DOHH2 (cell line): ENCODE measurements at regions not wholly inside any gene's neighbourhood (a gene's known extent, or its start where the extent isn't known, plus 50 kb on each side); places are given as distances from the start of the nearest gene placed in this dataset.

Experiments
- H3F3A ChIP-seq: fragments of 200-600 bp; sonication (generic), shearing (Covaris generic); 2 replicates; pipeline ENCODE4 v1.6.0; 2016; ENCODE audit warnings: antibody characterized with exemption, mild to moderate bottlenecking; ENCODE audit not compliant: control insufficient read depth, insufficient read depth
- H3K27ac ChIP-seq: fragments of 200-600 bp; sonication (generic); 2 replicates; pipeline ENCODE4 v1.5.1; 2014; ENCODE audit warnings: low read depth, mild to moderate bottlenecking, low read length, moderate library complexity
- H3K27me3 ChIP-seq: fragments of 200-600 bp; sonication (generic); 2 replicates; pipeline ENCODE4 v1.6.1; 2014; ENCODE audit warnings: mild to moderate bottlenecking, low read length, mixed read lengths; ENCODE audit not compliant: control insufficient read depth
- H3K36me3 ChIP-seq: fragments of 200-600 bp; sonication (generic); 2 replicates; pipeline ENCODE4 v1.6.1; 2014; ENCODE audit warnings: mild to moderate bottlenecking, low read length, moderate library complexity, mixed read lengths; ENCODE audit not compliant: control insufficient read depth
- H3K4me1 ChIP-seq: fragments of 200-600 bp; sonication (generic); 2 replicates; pipeline ENCODE4 v1.6.1; 2014; ENCODE audit warnings: mild to moderate bottlenecking, low read length, mixed read lengths; ENCODE audit not compliant: control insufficient read depth
- H3K4me2 ChIP-seq: fragments of 200-600 bp; sonication (generic); 2 replicates; pipeline ENCODE4 v1.6.0; 2014; ENCODE audit warnings: mild to moderate bottlenecking, low read length, moderate library complexity
- H3K4me3 ChIP-seq: fragments of 200-600 bp; sonication (generic); 2 replicates; pipeline ENCODE4 v1.5.1; 2014; ENCODE audit warnings: mild to moderate bottlenecking, low read length, mixed read lengths
- H3K79me2 ChIP-seq: fragments of 200-600 bp; sonication (generic); 2 replicates; pipeline ENCODE4 v1.6.1; 2014; ENCODE audit warnings: mild to moderate bottlenecking, low read length, mixed read lengths; ENCODE audit not compliant: control insufficient read depth
- H3K9me2 ChIP-seq: fragments of 200-600 bp; sonication (generic); replicated peaks from 2 replicates; pipeline ENCODE4 v1.6.1; 2014; ENCODE audit warnings: mild to moderate bottlenecking, low read length, mixed read lengths; ENCODE audit not compliant: control insufficient read depth
- H3K9me3 ChIP-seq: fragments of 200-600 bp; sonication (generic); 2 replicates; pipeline ENCODE4 v1.6.1; 2014; ENCODE audit warnings: antibody characterized with exemption, low read length, mixed read lengths; ENCODE audit not compliant: control insufficient read depth, insufficient read depth
- H4K20me1 ChIP-seq: fragments of 200-600 bp; sonication (generic); 2 replicates; pipeline ENCODE4 v1.6.0; 2014; ENCODE audit warnings: low read depth, mild to moderate bottlenecking, antibody characterized with exemption, low read length, moderate library complexity; ENCODE audit not compliant: control insufficient read depth, insufficient read depth
- EZH2phosphoT487 ChIP-seq: fragments of 200-600 bp; sonication (generic); IDR thresholded peaks from 2 replicates; pipeline ENCODE4 v1.6.1; 2017; ENCODE audit warnings: borderline replicate concordance, mild to moderate bottlenecking, antibody characterized with exemption, low read length, moderate library complexity, mixed read lengths
- TF ChIP-seq, protein P1 (sequence below): fragments of 200-600 bp; sonication (generic); IDR thresholded peaks from one replicate; pipeline ENCODE4 v1.5.1; 2014; ENCODE audit warnings: antibody characterized with exemption, mild to moderate bottlenecking, low read depth, low read length; ENCODE audit not compliant: poor library complexity, severe bottlenecking

DNA sequence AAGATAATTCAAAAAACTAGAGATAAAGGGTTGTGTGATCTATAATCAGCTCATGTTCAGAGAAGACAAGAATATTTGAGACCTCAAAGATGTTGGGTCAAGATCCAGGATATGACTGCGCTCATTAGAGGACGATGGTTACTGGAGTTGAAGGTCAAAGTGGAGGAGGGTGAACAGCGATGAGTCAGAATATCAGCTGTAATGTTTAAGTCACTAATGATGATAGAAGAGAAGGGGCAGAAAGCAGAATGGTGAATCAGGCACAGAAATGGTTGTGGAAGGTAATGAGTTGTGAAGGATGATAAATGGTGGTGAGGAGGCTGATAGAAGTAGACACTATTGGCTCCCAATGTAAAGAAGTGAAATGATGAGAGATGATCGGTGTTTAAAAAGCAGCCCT, 540.3 kb downstream of the INHBA start:
- H3K27me3 ChIP-seq: no peaks in the 10 kb centered on the region
- H3K27ac ChIP-seq: no peak overlapping the region
- no peak overlapping the region for H3K4me3 ChIP-seq
- H3K9me2 ChIP-seq: no peaks in the 10 kb centered on the region
- H3K4me1 ChIP-seq: no peaks in the 10 kb centered on the region
- no peaks in the 10 kb centered on the region for H3K79me2 ChIP-seq
- H3F3A ChIP-seq: no peaks in the 10 kb centered on the region
- no peak overlapping the region for H3K4me2 ChIP-seq
- H3K9me3 ChIP-seq: peaks cover 3% of the 10 kb centered on the region; the same call in 1 of the 2 replicates
- H3K36me3 ChIP-seq: no peaks in the 10 kb centered on the region
- no peaks in the 10 kb centered on the region for H4K20me1 ChIP-seq
- TF ChIP-seq EZH2phosphoT487: no peak
- TF ChIP-seq, protein P1, sequence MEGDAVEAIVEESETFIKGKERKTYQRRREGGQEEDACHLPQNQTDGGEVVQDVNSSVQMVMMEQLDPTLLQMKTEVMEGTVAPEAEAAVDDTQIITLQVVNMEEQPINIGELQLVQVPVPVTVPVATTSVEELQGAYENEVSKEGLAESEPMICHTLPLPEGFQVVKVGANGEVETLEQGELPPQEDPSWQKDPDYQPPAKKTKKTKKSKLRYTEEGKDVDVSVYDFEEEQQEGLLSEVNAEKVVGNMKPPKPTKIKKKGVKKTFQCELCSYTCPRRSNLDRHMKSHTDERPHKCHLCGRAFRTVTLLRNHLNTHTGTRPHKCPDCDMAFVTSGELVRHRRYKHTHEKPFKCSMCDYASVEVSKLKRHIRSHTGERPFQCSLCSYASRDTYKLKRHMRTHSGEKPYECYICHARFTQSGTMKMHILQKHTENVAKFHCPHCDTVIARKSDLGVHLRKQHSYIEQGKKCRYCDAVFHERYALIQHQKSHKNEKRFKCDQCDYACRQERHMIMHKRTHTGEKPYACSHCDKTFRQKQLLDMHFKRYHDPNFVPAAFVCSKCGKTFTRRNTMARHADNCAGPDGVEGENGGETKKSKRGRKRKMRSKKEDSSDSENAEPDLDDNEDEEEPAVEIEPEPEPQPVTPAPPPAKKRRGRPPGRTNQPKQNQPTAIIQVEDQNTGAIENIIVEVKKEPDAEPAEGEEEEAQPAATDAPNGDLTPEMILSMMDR: no peak

DNA sequence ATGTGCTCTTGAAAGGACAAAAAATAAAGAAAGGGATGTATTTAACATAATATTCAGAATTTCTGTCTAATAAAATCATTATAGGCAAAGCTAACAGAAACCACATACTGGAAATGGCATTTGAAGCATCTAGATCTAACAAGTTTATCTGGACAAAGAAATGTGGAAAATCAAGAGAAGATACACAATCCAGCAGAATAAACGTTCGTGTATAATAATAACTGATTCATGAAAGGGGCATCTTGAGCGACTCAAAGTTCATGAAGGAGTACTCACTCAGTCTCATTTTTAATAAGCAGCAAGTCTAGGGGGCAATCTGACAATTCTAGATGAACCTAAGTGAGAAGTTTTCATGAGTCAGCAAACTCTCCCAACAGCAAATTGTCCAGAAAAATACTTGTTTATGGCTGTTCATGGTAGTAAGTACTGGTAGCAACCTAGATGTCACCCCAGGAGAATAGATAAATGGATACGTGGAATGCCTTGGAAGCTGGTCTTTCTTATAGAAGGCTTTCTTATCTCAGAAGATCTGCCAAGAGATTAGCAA, 541.8 kb downstream of the INHBA start:
- Histone ChIP-seq H3K4me2 (no peak overlapping the region), H3K27me3 (no peaks in the 10 kb centered on the region), H3K79me2 (no peaks in the 10 kb centered on the region), H3K9me2 (no peaks in the 10 kb centered on the region), H3K9me3 (peaks cover 3% of the 10 kb centered on the region; the same call in 1 of the 2 replicates), H3F3A (no peaks in the 10 kb centered on the region), H3K4me3 (no peak overlapping the region), H3K36me3 (no peaks in the 10 kb centered on the region), H4K20me1 (no peaks in the 10 kb centered on the region), H3K4me1 (no peaks in the 10 kb centered on the region), H3K27ac (no peak overlapping the region)
- TF ChIP-seq EZH2phosphoT487: no peak
- TF ChIP-seq, protein P1: no peak

DNA sequence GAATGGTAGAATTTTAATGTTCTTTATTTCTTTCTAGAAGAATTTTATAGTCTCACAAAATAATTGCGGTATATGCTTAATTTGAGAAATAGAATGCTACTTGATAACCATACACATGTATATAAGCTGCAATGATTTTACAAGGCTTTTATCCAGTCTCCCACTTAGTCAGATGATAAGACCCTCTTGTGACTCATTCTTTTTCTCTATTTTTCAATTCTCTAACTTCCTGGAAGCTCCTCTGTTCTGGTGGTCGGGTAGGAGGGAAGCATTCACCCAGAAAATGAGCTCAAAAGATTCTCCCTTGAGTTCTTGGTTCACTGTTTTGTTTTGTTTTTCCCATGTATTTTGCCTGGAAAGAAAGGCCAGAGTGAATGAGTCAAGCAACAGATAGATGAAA, 546.6 kb downstream of the INHBA start:
- Histone ChIP-seq H3K36me3 (no peaks in the 10 kb centered on the region), H3K9me3 (peaks cover 3% of the 10 kb centered on the region; the same call in 1 of the 2 replicates), H3K27ac (no peak overlapping the region), H3K4me2 (no peak overlapping the region), H3K27me3 (no peaks in the 10 kb centered on the region), H3K9me2 (no peaks in the 10 kb centered on the region; the same call in 1 of the 2 replicates), H3F3A (no peaks in the 10 kb centered on the region), H3K4me3 (no peak overlapping the region), H4K20me1 (no peaks in the 10 kb centered on the region), H3K4me1 (no peaks in the 10 kb centered on the region), H3K79me2 (no peaks in the 10 kb centered on the region)
- TF ChIP-seq, protein P1: no peak
- TF ChIP-seq EZH2phosphoT487: no peak
